GM21619 (cell line): ENCODE measurements at regions not wholly inside any gene's neighbourhood (a gene's known extent, or its start where the extent isn't known, plus 50 kb on each side); places are given as distances from the start of the nearest gene placed in this dataset.

Experiments used
- ATAC-seq: cut with Tn5 transposase; IDR thresholded peaks from one replicate; pipeline ENCODE4 v1.9.1; 2021; ENCODE audit not compliant: unreplicated experiment

DNA sequence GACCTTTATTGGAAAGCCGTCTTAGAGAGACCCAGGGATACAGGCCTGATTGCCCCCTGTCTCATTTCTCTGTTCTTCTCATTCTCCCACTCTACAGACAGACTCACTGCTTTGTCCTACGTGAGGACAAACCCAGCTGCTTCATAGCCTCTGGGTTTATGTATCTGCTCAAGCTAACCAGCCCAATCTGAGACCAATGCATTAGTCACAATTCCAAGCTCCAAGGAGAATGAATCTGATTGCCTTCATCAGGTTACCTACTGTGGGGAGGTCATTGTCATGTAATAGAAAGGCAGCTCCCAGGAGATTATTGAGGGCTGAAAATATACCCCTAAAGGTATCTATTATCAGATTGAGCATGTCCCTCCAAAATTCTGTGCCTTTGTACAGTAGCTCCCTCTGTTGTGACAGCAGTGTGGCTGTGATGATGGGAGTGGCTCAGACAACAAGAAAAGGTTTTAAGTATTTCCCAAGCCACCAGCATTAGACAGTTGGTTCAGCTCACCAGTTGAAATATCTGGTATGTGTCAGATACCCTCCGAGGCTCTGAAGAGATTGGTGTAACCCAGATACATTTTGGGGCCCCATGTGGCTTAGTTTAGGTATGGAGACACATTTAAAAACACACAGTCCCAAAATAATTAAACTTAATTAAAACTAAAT lies 123.1 kb upstream of the EEPD1 start:
- no peak for ATAC-seq

DNA sequence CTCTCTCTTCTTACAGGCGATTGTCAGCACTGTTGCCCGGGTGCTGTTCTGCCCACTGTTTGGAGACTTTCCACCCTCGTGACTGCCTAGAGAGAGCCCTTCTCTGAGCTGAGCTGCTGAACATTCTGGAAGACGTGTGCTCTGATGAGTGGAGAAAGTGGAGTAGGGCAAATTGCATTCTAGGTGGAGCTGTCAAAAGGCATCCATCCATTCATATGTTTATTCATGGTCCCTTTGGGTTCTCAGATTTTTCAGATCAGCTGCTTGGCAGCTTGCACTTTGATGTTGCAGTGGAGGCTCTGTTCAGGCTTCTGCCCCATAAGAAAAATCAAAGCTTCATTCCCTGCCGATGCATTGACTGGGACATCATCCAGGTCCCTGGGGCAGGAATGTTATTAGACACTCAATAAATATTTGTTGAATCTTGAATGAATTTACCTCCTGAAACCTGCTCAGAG lies 120.7 kb upstream of the EEPD1 start:
- ATAC-seq: no peak

DNA sequence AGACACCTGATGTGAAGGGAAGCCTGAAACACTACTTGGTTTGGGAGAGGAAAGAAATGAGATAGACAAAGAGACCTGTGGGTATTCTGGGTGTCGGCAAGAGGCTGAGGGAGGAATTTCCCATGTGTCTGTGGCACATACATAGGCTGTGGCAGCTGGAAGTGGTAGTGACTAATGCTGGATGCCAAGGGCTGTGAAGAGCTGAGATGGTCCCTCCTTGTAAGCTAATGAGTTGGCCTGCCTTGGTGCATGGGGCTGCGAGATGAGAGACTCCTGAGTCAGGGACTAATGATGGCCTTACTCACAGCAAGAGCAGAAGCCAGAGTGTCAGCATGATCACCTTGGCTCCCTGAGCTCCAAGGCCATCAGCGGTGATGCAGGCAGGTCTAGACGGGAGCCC lies 119.0 kb upstream of the EEPD1 start:
- no peak for ATAC-seq

DNA sequence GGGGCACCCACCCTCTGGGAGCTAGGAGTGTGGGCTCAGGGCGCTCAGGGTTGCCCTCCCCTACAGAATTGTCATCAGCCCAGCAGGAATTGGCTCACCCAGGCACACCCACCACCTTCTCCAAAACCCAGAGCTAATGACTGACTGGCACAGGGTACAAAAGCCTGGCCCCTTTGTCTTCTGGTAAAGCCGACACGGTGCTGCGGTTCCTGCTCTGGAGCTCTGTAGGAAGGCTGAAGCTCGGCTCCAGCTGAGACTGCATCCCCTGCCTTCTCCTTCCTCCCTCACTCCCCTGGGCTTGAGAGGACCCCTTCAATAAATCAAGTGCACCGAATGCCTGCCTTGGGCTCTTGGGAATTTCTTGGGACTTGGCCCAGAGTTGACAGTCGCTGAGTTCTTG lies 117.9 kb upstream of the EEPD1 start:
- ATAC-seq: no peak

DNA sequence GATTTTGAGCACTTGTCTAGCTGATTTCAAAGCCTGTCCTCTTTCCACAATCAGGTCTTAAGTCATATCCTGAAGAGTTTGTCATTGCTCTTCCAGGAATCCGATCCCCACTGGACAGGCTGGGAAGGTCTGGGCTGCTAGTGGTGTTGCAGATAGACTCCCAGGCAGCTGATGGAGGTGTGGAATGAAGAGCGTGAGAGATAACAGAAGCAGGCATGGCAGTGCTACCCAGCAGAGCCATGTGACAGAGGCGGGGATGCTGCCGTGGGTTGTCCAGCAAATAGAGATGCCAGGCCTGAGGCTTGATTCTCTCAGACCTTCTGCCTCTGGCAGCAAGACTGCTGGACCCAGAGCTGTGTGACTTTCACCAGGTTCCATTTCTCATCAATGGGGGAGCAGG lies 116.5 kb upstream of the EEPD1 start:
- ATAC-seq: no peak

DNA sequence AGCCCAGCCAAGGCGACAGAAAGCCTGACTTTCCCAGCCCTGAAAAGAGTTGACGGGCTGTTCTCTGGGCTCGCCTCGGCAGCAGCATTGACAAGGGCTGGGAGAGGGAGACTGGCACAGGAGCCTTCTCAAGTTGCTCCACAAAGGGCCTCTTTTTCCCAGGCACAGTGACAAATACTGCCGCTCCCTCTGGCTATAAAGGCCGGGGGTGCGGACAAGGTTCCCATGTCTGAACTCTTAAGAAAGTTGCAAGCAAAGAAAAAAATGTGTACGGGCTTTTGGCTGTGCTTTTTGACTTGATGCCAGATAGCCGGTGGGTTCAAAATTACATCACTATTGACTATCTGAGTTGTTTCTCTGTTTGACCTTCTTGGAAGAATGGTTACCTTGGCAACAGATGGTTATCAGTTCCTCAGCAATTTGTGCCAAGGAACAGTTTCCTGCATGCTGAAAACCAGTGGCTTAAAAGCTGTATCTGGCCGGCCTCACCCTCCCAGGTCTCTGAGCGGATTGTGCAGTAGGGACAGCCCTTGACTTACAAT lies 115.9 kb upstream of the EEPD1 start:
- ATAC-seq: no peak

DNA sequence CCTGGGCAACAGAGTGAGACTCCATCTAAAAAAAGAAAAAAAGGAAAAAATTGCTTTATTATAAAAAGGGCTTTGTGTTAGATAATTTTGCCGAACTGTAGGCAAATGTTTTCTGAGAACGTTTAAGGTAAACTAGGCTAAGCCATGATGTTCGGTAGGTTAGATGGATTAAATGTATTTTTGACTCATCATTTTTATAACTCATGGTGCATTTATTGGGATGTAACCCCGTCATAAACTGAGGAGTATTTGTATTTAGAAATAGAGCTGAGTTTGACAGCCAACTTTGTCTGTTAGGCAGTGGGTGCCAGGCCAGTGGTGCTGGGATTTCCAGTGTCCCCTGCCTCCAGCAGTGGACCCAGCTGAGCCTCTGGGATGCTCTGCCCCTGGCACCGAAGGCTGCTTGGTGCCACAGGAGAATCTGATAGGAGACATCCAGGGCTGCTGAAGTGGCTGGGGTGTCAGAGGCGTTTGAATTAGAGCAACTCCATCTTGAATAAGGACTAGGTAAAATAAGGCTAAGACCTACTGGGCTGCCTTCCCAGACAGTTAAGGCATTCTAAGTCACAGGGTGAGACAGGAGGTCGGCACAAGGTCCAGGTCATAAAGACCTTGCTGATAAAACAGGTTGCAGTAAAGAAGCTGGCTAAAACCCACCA lies 114.9 kb upstream of the EEPD1 start:
- no peak for ATAC-seq

DNA sequence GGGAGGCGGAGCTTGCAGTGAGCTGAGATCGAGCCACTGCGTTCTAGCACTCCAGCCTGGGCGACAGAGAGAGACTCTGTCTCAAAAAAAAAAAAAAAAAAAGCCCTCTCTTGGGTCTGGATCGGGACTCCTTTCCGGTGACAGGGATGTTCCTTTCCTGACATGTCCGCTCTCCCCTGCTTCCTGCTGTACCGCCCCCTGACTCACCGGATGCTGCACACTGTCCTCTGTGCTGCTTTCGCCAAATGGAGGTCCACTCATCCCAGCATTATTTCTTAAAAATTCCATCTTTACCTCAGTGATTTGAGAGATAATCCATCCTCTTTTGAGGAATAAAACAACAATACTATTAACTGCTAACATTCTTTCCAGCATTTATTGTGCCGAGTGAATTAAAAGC lies 113.8 kb upstream of the EEPD1 start:
- no peak for ATAC-seq

DNA sequence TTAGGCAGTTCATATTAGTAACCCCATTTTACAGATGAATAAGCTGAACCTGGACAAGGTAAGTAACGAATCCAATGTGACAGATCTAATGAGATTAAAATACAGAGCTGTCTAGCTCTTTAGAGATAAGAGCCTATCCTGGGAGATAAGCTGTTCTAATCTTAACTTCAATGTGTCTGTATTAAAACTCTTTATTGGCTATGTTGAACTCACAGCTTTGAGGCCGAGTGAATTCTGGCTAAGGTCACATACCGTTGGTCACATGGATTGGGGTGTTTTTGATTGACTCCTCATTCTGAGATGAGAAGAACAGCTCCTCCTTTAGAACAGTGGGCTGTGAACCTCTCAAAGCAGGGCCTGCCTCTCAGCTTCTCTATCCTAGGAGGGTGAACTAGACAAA lies 113.4 kb upstream of the EEPD1 start:
- ATAC-seq: no peak

DNA sequence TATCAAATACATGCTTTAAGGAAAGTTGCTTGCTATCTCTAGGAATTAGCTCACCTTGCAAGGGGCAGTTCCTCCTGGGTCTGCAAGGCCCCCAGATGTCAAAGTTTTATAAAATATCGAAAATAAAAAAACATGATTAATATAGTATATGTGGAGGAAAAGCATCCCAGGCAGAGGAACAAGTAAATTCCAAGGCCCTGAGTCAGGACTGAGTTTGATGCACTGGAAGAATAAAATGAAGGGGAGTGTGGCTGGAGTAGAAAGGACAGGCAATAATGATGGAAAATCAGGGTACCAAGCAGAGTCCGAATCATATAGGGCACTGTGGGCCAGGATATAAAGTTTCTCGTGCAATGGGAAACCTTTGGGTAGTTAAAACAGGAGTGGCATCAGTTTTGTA lies 112.4 kb upstream of the EEPD1 start:
- ATAC-seq: no peak

DNA sequence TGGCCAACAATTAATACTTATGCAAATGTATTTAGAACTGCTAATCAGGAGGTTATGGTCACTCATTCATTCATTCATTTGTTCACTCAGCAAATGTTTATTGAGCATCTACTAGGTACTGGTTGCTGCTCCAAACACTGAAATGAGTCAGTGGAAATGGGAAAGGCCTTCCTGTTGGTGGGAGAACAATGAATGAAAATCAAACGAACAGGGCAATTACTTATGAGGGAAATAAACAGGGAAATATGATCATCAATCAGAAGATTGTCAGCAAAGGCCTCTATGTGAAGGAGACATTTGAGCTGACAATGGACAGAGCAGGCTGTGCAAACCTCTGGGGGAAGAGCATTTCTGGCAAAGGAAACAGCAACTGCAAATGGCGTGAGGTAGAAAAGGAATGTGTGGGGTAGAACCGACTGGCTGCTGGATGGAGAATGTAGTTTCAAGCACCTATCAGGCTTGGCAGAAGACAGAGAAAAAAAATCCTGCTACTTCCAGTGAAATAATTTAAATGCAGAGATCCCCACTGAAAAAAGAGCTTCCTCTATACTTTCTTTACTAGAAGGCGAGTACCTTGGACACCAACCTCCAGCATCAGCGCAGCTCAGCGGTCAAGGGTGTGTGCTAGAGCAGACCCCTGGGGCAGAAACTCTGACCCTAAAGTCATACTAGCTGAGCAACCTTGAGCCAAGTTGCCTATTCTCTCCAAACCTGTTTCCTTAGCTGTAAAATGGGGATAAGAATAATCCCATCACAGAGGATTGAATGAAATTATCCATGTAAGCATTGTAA lies 108.8 kb upstream of the EEPD1 start:
- no peak for ATAC-seq

DNA sequence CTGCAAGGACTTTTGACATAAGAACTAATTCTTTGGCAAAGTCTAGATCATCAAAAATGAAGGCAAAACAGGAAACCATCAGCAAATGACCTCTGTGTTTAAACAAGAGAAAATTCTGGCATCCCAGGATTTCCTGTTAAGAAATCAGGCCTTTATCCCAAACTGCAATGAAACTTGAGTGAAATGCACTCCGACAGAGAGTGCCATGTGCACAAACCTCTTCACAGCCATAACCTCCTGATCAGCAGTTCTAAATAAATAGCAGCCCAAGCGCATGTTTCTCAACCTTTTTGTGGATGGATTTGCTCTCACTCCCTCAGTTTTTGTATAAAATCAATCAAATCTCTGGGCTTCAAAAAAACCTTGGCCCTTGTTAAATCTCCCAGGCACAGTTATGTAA lies 107.7 kb upstream of the EEPD1 start:
- ATAC-seq: no peak

DNA sequence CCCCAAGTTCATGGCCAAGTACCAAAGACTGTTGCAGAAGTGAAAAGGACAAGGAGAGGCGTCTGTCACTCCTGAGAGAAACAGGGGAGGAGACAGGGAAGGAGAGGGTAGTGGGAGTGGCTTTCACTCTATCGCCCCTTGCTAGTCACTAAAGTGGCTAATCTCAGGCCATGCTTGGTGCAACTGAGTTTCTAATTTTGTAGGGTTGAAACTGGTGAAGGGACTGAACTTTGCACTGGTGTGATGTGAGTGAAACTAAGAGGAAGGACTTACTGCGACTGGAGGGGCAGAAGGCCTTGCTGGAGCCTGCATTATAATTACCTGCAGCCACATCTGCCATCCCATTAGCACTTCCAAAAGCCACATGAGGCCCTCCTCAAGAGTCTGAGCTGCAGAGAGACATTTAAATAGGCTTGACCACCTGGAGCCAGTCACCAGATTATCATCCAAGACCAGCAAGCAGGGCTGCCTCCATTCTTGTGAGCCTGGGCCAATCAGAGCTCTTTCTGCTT lies 107.2 kb upstream of the EEPD1 start:
- ATAC-seq: no peak

DNA sequence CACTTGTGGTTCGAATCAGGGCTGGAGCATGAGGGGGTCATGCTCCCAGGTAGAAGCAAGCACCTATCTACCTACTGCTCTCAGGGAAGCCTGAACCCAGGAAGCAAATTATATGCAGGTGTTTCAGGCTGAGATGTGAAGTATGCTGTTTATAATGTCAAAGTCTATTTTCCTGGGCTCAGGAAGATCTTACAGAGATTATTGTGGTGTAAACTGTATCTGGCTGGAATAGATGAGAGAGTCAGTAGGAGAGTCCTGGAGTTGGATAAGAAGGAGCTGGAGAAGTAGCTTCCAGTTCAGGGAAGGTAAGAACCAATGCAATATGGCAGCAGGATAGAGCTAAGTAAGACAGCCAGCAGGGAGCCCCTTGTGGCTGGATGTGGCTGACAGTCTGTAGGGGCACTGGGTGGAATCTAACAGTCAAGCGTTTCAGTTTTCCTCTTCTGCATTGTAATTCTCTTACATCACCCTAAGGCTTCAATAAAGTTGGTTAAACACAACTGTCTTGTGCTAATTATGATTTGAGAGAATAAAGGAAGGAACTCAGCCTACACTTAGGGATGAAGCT lies 105.9 kb upstream of the EEPD1 start:
- no peak for ATAC-seq

DNA sequence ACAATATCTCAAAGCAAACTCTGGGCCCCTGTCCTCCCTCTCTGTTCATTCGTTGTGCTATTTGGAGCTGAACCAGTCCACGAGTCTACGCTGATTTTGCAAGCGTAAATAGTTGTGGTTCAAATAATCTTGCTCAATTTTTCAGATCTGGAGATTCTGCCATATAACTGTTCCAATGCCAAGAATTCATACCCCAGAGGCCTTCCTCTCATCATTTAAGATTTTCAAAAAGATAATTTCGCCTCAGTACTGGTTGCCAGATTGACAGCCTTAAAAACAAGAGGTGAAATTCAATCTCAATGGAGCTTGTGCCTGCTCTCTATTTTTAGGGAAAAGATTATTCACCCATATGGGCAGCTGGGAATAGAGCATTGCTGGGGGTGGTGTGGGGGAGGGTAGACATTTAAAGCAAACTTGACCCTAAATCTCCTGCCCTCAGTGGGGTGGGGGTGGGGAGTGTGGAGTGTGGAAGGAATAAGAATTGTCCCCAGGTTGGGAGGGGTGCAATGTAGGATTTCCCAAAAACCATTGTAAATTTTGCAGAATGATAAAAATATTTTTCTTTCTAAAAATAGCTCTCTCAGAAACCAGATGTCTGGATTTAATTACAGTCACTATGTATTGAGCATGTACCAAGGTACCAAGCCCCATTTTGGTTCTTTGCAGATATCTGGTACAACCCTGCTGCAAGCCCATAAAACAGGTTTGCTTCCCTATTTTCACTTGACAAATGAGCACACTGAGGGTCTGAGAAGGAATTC lies 104.7 kb upstream of the EEPD1 start:
- ATAC-seq: no peak

DNA sequence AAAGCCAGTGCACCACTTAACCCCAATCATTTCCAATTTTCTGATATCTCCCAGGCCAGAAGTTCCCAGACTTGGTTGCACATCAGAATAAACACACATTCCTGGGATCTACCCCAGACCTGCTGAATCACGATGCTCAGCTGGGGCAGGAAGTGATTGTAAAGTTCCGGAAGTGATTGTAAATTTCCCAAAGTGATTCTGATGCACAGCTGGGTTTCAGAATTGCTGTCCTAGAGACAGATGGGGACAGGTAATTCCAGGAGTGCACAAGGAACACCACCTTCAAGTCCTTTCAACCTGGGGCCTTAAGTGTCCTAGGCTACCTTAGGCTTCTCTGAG lies 104.2 kb upstream of the EEPD1 start:
- no peak for ATAC-seq

DNA sequence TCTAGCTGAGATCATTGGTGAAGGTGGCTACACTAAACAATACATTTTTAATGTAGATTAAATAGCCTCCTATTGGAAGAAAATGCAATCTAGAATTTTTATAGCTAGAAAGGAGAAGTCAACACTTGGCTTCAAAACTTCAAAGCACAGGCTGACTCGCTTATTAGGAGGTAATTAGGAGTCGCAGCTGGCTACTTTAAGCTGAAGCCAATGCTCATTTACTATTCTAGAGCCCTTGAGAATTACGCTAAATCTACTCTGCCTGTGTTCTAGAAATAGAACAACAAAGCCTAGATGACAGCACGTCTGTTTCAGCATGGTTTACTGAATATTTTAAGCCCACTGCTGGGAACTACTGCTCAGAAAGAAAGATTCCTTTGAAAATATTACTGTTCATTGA lies 101.6 kb upstream of the EEPD1 start:
- ATAC-seq: no peak

DNA sequence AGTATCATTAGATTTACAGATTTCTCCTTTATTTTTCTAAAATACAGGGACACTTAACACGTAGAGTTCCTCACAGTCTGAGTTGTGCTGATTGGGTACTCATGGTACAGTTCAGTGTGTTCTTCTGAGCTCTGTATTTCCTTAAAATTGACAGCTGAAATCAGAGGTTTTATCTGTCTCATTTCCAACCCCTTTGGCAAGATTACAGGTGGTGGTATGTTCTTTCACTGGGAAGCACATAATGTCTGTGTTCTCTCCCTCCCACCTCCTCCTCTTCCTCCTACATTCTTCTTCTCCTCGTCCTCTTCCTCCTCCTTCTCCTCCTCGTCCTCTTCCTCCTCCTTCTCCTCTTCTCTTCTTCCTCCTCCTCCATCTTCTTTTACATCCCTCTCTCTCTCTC lies 99.5 kb upstream of the EEPD1 start:
- no peak for ATAC-seq

DNA sequence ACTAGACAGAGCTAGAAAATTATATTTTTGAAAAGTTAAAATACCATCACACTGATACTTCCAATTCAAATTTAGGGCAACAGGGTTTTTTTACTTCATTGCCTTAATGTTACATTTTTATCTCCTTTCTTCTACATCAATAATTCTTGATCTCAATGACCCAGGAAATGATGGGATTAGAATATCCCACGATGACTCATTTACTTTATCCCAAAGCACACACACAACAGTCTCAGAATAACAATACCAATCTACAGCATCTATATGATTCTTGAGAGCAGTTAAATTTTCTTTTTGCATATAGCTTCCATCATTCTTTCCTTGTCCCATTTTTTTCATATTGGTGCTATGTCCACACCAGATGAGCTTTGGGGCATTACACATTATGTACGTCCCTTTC lies 98.4 kb upstream of the EEPD1 start:
- ATAC-seq: no peak

DNA sequence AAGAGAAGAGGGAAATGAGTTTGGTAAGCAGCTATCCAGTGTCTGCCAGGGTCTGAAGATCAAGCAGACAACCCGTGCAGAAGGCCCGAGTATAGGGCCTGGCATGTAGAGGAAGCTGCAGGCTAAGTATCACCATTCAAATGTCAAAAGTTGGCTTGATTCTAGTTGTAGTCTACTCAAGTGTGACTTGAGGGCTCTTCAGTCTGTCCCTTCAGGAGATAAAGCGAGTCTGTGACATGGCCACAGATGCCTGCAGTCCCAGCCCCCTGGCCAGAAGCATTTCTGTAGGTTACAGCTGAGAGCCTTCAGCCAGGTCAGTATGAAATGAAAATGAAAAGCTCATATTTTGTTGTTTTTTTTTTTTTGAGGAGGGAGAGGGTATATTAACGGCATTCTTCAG lies 97.8 kb upstream of the EEPD1 start:
- ATAC-seq: no peak

DNA sequence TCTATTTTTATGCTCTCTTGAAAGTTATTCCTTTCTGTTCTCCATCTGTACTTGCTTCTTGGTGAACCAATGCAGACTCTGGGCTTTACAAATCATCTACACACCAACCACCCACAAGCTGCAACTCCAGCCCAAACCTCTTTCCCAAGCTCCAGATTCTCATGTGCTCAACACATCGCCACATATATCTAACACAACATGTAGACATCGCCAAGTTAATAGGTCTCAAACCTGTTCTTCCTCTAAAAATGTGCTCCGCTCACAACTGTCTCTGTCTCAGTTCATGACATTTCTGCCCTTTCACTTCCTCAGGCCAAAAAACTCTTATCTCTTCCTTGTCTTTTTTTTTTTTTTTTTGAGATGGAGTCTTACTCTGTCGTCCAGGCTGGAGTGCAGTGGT lies 95.7 kb upstream of the EEPD1 start:
- peak; percentile 59 for ATAC-seq
